ENCODE measurements at regions not wholly inside any gene's neighbourhood (a gene's known extent, or its start where the extent isn't known, plus 50 kb on each side); places are given as distances from the start of the nearest gene placed in this dataset.

DNA sequence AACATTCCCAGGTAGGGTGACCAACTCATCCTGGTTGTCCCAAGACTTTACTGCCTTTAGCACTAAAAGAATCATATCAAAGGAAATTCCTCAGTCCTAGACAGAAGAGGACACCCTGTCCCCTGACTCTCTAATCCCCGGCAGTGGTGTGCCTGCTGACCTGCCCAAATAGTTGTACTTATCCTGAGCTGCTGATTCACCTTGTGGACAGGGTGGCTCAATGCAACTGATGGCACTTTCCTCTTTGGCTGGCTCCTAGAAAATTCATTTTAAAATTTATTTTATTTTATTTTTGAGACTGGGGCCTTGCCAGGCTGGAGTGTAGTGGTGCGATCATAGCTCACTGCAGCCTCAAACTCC, 111.7 kb downstream of the JCAD start:
- Histone ChIP-seq H3K27ac (peak overlapping the region; percentile 31 to 71 (median 64)), H3K27me3 (no peaks in the 10 kb centered on the region), H3K4me3 (no peak overlapping the region), H3K36me3 (no peaks in the 10 kb centered on the region), H3K9me3 (no peaks in the 10 kb centered on the region), H3K4me1 (peaks cover 0 to 11% (median 4%) of the 10 kb centered on the region in 4 donors)
- TF ChIP-seq, protein P1, sequence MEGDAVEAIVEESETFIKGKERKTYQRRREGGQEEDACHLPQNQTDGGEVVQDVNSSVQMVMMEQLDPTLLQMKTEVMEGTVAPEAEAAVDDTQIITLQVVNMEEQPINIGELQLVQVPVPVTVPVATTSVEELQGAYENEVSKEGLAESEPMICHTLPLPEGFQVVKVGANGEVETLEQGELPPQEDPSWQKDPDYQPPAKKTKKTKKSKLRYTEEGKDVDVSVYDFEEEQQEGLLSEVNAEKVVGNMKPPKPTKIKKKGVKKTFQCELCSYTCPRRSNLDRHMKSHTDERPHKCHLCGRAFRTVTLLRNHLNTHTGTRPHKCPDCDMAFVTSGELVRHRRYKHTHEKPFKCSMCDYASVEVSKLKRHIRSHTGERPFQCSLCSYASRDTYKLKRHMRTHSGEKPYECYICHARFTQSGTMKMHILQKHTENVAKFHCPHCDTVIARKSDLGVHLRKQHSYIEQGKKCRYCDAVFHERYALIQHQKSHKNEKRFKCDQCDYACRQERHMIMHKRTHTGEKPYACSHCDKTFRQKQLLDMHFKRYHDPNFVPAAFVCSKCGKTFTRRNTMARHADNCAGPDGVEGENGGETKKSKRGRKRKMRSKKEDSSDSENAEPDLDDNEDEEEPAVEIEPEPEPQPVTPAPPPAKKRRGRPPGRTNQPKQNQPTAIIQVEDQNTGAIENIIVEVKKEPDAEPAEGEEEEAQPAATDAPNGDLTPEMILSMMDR (IDR thresholded peaks at IDR 0.05): no peak
- TF ChIP-seq POLR2AphosphoS5 (IDR thresholded peaks at IDR 0.05) (no peak), EP300 (IDR thresholded peaks at IDR 0.05; ENCODE audit: low read depth) (no peak), POLR2A (IDR thresholded peaks at IDR 0.05) (no peak)
- intact Hi-C loops (cut with DNase I; ENCODE audit: low total_unique reads) (no loop called here), in situ Hi-C loops (cut with MboI; ENCODE audit: low pct_ligation_motif_present in 1 of 4, low pct_unique_long_range_greater_than_20kb in 1 of 4, low sequenced_read_pairs in 3 of 4) (no loop called here)
- DNase-seq: no peak
- 85% methylated on average over 2 of the region's 2 CpGs; no CpG with 5 or more reads in 1 of the 2 donors for WGBS, 2 donors (ENCODE audit: low coverage in 1 of 2)

DNA sequence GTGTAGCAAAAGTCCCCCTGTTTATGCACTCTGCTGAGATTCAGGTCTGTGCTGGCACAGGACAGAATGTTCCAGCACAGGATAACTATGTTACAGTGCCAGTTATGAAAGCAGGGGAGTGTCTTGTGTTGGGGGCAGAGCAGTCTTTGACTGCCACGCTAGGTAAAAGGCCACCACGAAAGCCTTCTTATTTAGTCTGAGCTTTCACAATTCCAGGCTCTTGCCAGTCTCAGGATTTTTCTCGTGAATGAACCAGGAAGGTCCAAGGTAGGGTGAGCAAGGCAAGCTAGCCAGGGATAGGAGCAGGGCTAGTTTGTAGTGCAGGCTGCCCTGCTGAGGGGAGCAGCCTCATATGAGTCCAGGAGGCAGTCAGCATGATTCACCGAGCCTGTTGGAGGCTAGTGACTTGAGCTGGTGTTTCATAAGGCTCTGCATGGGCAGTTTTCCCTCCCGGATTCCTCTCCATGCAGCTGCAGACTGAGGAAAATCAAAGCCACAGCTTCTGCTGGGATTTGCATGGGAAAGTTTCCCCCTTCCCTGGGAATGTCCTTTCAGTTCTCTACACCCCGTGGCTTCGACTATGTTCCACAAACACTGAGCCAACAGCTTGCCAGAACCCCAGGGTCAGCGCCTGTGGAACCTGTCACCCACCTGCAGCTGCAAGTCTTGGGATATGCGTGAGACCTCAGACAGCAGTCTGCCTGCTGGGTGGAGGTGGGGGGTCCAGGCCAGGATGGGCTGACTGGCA, 112.3 kb downstream of the JCAD start:
- intact Hi-C loops (cut with DNase I; ENCODE audit: low total_unique reads) (no loop called here), in situ Hi-C loops (cut with MboI; ENCODE audit: low pct_ligation_motif_present in 1 of 4, low pct_unique_long_range_greater_than_20kb in 1 of 4, low sequenced_read_pairs in 3 of 4) (no loop called here)
- H3K4me3 ChIP-seq: no peak overlapping the region
- no peaks in the 10 kb centered on the region for H3K27me3 ChIP-seq
- TF ChIP-seq EP300 (IDR thresholded peaks at IDR 0.05; ENCODE audit: low read depth): peak; percentile 96
- no peak for TF ChIP-seq POLR2A (IDR thresholded peaks at IDR 0.05)
- TF ChIP-seq POLR2AphosphoS5 (IDR thresholded peaks at IDR 0.05): peak; percentile 30 to 75 (median 46)
- TF ChIP-seq, protein P1 (IDR thresholded peaks at IDR 0.05): no peak
- peaks cover 0 to 11% (median 4%) of the 10 kb centered on the region in 4 donors for H3K4me1 ChIP-seq
- H3K36me3 ChIP-seq: no peaks in the 10 kb centered on the region
- H3K27ac ChIP-seq: peak overlapping the region; percentile 31 to 71 (median 64)
- 64% methylated on average over 9 of the region's 9 CpGs; no CpG with 5 or more reads in 1 of the 2 donors for WGBS, 2 donors (ENCODE audit: low coverage in 1 of 2)
- H3K9me3 ChIP-seq: no peaks in the 10 kb centered on the region
- DNase-seq: no peak

DNA sequence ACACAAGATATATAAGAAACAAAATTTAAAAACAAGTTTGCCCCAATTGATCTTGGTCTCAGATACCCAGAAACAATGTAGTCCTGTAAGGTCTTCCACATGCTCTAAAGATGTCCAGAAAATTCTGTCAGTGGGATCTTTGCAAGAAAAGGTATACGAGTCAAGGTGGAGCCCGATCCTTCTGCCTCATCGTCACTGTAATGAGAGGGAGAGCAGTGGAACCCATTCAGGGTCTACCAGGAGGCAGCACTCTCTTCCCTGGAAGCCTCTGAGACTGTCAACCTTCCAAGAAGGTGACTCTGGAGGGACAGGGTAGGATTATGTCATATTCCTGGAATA, 112.8 kb downstream of the JCAD start:
- H3K36me3 ChIP-seq: no peaks in the 10 kb centered on the region
- no peak for DNase-seq
- H3K9me3 ChIP-seq: no peaks in the 10 kb centered on the region
- no peak overlapping the region for H3K4me3 ChIP-seq
- intact Hi-C loops (cut with DNase I; ENCODE audit: low total_unique reads): no loop called here
- WGBS, 2 donors (ENCODE audit: low coverage in 1 of 2): 85 to 90% methylated on average over 2 to 3 of the region's 3 CpGs
- H3K27ac ChIP-seq: peak overlapping the region in 3 of 4 donors; percentile 12 to 71 (median 71)
- no peaks in the 10 kb centered on the region for H3K27me3 ChIP-seq
- TF ChIP-seq, protein P1 (IDR thresholded peaks at IDR 0.05): no peak
- no peak for TF ChIP-seq EP300 (IDR thresholded peaks at IDR 0.05; ENCODE audit: low read depth)
- no peak for TF ChIP-seq POLR2AphosphoS5 (IDR thresholded peaks at IDR 0.05)
- TF ChIP-seq POLR2A (IDR thresholded peaks at IDR 0.05): no peak
- H3K4me1 ChIP-seq: peaks cover 0 to 11% (median 4%) of the 10 kb centered on the region in 4 donors
- in situ Hi-C loops (cut with MboI; ENCODE audit: low pct_ligation_motif_present in 1 of 4, low pct_unique_long_range_greater_than_20kb in 1 of 4, low sequenced_read_pairs in 3 of 4): no loop called here

DNA sequence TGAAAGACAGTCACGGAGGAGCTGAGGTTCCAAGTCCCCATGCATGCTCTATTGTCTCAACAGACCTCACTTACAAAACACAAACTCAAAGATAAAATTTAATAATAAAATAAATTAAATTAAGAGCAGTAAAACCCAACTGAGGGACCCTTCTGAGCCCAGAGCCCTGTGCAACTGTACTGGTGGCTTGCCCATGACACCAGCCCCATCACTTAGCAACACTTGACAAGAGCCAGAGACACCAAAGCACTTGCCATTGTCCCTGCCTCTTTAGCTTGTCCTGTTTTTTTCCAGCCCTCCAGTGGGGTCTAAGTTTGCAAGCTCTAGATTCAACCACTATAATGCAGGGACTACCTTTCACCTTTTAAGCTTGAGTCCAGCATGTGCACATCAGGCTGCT, 117.9 kb downstream of the JCAD start:
- intact Hi-C loops (cut with DNase I; ENCODE audit: low total_unique reads): no loop called here
- H3K4me3 ChIP-seq: no peak overlapping the region
- no peaks in the 10 kb centered on the region for H3K4me1 ChIP-seq
- H3K27ac ChIP-seq: no peak overlapping the region
- WGBS, 2 donors (ENCODE audit: low coverage in 1 of 2): 86 to 91% methylated on average over 1 of the region's 1 CpG
- TF ChIP-seq EP300 (IDR thresholded peaks at IDR 0.05; ENCODE audit: low read depth) (no peak), POLR2A (IDR thresholded peaks at IDR 0.05) (no peak), POLR2AphosphoS5 (IDR thresholded peaks at IDR 0.05) (no peak)
- TF ChIP-seq, protein P1 (IDR thresholded peaks at IDR 0.05): no peak
- in situ Hi-C loops (cut with MboI; ENCODE audit: low pct_ligation_motif_present in 1 of 4, low pct_unique_long_range_greater_than_20kb in 1 of 4, low sequenced_read_pairs in 3 of 4): no loop called here
- DNase-seq: no peak
- H3K36me3 ChIP-seq: no peaks in the 10 kb centered on the region
- no peaks in the 10 kb centered on the region for H3K27me3 ChIP-seq
- no peaks in the 10 kb centered on the region for H3K9me3 ChIP-seq
